SIG-M5 (cell line): ENCODE measurements at regions not wholly inside any gene's neighbourhood (a gene's known extent, or its start where the extent isn't known, plus 50 kb on each side); places are given as distances from the start of the nearest gene placed in this dataset.

ENCODE experiments used
- DNase-seq: peaks from one replicate; lab custom pipeline; 2025; lab: John Stamatoyannopoulos, UW

GRCh38 chr2:226274143-226274542 is 525.5 kb downstream of the IRS1 start:
- no peak for DNase-seq

DNA sequence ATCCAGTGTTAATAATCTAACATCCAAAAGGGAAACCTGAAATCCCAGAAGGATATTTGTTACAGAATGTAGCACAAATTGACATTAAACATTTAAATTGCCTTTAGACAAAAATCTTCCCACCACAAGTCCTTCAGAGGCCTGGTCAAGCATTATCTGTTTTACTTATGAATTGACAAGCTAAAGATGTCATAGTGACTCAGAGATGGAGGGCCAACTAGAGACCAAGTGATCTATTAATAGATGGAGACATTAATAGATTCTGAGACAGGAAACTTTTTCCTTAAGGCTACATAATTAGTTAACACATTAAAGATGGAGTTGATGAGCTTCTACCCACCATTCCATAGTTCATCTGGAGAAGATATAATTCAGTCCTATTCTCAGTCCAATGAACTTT is 526.2 kb downstream of the IRS1 start:
- no peak for DNase-seq

GRCh38 chr2:226272435-226272834 is 527.2 kb downstream of the IRS1 start:
- DNase-seq = no peak

DNA sequence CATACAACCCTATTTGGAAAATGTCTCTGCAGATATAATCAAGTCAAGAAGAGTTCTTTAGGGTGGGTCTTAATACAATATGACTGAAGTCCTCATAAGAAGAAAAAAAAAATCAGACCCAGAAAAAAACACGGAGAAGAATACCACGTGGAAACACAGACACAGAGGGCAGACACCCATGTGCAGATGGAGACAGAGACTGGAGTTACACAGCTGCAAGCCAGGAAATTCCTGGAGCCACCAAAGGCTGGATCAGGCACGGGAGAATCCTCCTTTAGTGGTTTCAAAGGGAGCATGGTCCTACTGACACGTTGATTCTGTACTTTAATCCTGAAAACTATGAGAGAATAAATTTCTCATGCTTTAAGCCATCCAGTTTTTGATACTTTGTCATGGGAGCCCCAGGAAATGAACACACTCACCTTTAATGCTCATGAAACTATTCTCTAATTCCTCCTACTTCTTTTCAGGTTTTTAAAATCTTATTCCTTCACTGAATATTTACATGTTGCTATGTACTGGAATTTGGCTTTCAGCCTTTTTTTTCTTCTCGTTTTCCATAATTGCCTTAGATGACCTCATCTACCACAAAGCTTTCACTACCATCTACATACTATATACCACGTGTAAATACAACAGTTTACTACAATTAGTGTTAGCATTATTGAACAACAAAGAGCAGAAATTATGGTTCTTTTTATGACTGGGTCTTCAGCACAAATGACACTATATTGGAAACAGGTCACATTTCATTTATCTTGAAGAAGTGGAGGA is 529.1 kb downstream of the IRS1 start:
- DNase-seq = no peak

DNA sequence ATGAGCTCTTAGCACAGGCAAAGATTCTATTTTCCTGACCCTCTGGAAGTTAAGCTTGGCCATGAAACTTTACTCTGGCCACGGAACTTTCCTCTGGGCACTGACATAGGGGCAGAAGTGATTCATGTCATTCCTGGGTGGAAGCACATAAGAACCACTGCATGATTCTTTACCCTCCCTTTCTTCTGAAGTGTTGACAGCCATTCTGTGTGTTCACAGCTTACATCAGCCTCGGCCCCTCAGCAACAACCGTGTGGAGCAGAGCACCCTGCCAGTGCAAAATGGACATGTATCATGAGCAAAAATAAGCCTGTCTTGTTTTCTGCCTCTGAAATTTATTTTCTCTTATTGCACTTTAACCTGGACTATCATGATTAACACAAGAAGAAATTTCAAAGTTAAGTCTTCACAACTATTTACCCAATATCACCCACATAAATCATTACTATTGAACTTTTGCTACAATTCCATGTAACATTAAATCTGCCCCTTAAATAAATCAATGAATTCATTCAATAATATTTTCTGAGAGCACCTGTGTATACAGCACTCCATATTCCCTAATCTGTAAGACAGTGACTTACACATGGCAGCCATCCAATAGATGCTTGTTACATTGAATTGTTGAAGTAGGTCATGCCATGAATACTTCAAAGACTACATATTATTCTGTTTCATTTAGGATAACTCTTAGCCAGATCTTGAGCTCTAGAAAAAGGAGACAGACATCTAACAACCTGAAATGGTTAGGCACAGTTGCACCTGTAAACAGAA is 531.9 kb downstream of the IRS1 start:
- DNase-seq = no peak

DNA sequence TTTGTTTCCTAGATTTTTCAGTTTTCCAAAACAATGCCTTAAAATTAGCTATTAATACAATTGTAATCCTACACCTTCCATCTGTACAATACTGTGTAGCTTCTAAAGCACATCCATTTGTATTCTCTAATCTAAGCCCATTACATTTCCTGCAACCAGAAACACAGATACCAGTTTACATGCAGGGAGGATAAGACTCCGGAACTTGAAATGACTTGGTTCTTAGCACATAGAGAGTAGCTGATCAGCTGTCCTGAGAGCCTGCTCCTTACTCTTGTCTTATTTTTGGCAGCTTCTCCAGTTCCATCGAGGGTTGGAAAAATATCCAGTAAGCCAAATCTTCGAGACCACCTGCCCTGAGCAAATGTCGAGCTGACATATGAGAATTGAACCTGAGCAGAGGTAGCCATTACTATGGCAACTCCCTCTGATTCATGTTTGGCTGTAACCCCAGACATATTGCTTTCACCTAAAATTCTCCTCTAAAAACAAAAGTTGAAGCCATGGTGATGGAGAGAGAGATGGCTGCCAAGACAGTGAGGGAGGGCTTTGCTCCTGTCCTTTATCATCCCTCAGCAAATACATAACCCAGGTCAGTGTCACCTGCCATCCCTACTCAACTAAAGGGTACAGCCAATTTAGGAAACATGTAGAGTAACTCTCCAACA is 542.8 kb downstream of the IRS1 start:
- DNase-seq = no peak

DNA sequence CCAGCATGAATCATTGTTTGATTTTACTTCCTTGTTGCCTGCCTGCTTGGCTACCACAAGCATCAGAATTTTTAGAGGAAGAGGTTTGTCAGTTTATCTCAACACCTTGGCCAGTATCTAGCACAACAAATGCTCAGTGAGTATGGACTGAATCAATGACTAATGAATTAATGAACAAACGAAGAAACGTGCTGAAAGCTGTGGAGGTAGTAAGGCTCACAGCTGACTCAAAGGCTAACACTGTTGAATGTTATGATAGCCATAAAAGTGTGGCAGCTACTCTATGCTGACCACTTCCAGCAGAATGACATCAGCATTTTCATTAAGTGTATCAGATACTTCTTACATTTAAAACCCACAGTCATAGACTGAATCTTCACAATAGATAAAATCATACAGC is 543.4 kb downstream of the IRS1 start:
- no peak for DNase-seq

- DNase-seq = no peak
These were observed 548.0 kb downstream of the IRS1 start for GRCh38 chr2:226251661-226252060.

- DNase-seq = no peak
These were observed 552.0 kb downstream of the IRS1 start for GRCh38 chr2:226247289-226248275.

DNA sequence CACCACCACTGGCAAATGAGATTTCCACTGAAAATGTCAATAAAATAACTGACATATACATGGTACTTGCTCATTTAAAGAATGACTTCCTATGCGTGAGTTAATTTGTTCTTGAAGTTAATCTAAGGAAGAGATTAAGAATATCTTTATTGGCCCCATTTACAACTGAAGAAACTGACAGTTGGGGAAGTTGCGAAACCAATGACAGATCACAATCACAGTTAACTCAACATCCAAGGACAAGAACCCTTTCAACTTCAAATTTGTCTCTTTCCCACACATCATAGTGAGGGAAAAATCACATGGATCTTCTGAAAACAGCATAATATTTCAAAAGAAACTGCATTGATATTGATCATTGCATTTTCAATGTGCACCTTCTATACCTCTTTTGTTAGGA is 565.4 kb downstream of the IRS1 start:
- no peak for DNase-seq

- no peak for DNase-seq
These were observed 566.2 kb downstream of the IRS1 start for GRCh38 chr2:226233388-226233787.

GRCh38 chr2:226228080-226228479 is 571.5 kb downstream of the IRS1 start:
- no peak for DNase-seq

DNA sequence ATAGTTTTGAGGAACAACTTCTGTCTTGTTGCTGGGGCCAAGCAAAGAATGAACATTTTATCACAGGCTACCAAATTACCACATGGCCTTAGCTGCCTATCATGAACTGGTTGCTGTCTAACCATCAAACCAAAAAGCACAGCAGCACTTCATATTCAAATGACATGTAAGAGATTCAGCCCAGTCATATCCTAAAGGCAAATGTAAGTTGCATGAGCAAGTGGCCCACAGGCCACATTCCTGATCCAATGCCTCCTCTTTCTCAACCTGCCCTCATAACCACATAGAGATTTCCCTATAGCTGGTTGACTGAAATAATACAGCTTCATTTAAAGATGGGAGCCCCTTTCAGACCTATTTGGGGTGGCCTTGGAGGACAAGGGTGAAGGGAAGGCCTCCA is 572.3 kb downstream of the IRS1 start:
- DNase-seq = no peak

- no peak for DNase-seq
These were observed 575.9 kb downstream of the IRS1 start for GRCh38 chr2:226223704-226224103.

DNA sequence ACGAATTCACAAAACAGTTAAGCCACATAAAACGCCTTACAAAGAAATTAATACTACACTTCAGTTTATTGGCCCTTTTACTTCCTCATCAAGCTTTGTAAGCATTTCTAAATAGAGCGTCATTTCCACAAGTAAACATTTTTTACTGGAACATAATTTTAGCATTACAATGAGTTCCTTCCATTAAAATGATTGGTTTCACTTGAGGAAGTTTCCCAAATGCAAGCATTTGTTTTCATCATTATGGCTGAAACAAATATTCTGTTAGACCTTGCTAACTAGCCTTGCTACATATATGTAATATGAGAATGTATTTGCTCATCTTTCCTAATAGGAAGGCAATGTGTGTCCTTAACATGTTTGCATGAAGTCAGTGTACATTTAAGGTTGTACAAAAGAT is 579.1 kb downstream of the IRS1 start:
- no peak for DNase-seq

- no peak for DNase-seq
These were observed 582.4 kb downstream of the IRS1 start for GRCh38 chr2:226217191-226217590.

DNA sequence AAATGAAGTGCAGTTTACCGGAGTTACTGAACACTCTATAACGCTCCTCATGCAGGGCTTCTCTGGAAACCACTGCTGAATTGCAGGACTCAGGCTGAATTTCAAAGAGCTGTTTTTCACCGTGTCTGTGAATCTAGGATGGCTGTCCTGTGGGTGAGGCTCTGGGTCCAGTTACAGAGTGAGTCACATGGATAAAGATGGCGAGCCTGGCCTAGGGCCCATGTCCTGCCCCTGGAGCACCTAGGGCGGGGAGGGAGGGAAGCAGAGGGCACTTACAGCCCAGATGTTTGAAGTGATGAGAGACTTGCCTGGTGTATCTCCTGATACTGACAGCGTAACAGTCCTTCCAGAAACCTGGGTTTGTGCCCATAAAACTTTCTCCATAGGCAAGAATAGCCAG is 583.0 kb downstream of the IRS1 start:
- DNase-seq = no peak

GRCh38 chr2:226215902-226216503 is 583.6 kb downstream of the IRS1 start:
- DNase-seq = no peak

GRCh38 chr2:226213717-226214116 is 585.9 kb downstream of the IRS1 start:
- no peak for DNase-seq

DNA sequence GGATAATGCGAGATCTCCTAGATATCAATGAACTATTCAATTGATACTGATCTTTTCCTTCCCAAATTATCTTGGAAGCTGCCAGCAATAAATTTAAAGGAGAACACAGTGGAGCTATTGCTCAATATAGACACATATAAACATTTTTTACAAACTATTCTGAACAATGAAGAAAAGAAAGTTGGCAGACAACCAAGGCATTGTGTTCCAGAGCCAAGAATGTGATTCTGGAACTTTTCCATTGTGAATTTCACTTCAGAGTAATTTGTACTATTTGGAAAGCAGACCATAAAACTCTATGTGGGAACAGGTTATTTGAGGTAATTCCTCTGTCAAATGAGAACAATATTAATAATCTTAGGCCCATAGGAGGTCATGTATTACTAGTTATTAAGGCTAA is 588.2 kb downstream of the IRS1 start:
- no peak for DNase-seq

DNA sequence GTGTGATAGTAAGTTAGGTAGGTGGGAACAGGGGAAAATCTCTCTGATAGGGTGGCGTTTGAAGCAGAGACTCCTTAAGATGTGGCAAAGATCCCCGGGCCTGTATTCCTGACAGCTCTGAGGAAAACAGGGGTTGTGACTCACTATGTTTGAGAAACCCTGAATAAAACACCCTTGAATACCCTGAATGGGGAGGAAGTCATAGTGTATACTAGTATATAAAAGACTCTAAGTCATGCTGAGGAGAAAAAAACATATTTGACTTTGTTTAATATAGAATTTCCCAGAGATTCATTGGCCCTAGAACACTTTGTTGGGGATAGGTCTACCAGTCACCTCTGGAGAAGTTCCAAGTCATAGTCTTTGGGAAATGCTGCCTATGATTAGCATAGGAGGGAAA is 590.9 kb downstream of the IRS1 start:
- DNase-seq = no peak
